IPS DF 4.7 (cell line): ENCODE measurements at regions not wholly inside any gene's neighbourhood (a gene's known extent, or its start where the extent isn't known, plus 50 kb on each side); places are given as distances from the start of the nearest gene placed in this dataset.
"Not testable (repeated sequence)": the region's sequence is repeated elsewhere in the genome, so short reads cannot be mapped to it uniquely, and the experiment has no call there.

Experiments used
- DNase-seq: peaks from one replicate; pipeline ENCODE4 v3.0.0-alpha.2; 2013; ENCODE audit warnings: low spot score; ENCODE audit errors: extremely low read depth

- no peak for DNase-seq
Observed at GRCh38 chr11:97854357-97854756, 1166.4 kb upstream of the CNTN5 start.

- no peak for DNase-seq
Observed at GRCh38 chr11:97854877-97855276, 1165.9 kb upstream of the CNTN5 start.

GRCh38 chr11:97856666-97857065 is 1164.1 kb upstream of the CNTN5 start:
- peak; percentile 49 for DNase-seq

- DNase-seq = no peak
Observed at GRCh38 chr11:97860237-97860636, 1160.5 kb upstream of the CNTN5 start.

GRCh38 chr11:97862021-97862420 is 1158.7 kb upstream of the CNTN5 start:
- no peak for DNase-seq

- no peak for DNase-seq
Observed at GRCh38 chr11:97865424-97866012, 1155.2 kb upstream of the CNTN5 start.

- DNase-seq = no peak
Observed at GRCh38 chr11:97871816-97872215, 1148.9 kb upstream of the CNTN5 start.

- DNase-seq = no peak
Observed at GRCh38 chr11:97880209-97880608, 1140.5 kb upstream of the CNTN5 start.

GRCh38 chr11:97883086-97883485 is 1137.7 kb upstream of the CNTN5 start:
- DNase-seq = no peak

- DNase-seq = no peak
Observed at GRCh38 chr11:97888641-97889040, 1132.1 kb upstream of the CNTN5 start.

- DNase-seq = no peak
Observed at GRCh38 chr11:97890466-97890865, 1130.3 kb upstream of the CNTN5 start.

GRCh38 chr11:97893612-97894011 is 1127.1 kb upstream of the CNTN5 start:
- no peak for DNase-seq

GRCh38 chr11:97894978-97895377 is 1125.8 kb upstream of the CNTN5 start:
- DNase-seq = no peak

- no peak for DNase-seq
Observed at GRCh38 chr11:97895572-97895971, 1125.2 kb upstream of the CNTN5 start.

- DNase-seq = no peak
Observed at GRCh38 chr11:97902828-97903227, 1117.9 kb upstream of the CNTN5 start.

GRCh38 chr11:97905101-97905500 is 1115.6 kb upstream of the CNTN5 start:
- DNase-seq = no peak

- no peak for DNase-seq
Observed at GRCh38 chr11:97905671-97906070, 1115.1 kb upstream of the CNTN5 start.

GRCh38 chr11:97908354-97908753 is 1112.4 kb upstream of the CNTN5 start:
- DNase-seq = no peak

- DNase-seq = no peak
Observed at GRCh38 chr11:97909614-97910399, 1110.9 kb upstream of the CNTN5 start.

- DNase-seq = no peak
Observed at GRCh38 chr11:97912629-97913028, 1108.1 kb upstream of the CNTN5 start.

- DNase-seq = not testable (repeated sequence)
Observed at GRCh38 chr11:97922933-97923332, 1097.8 kb upstream of the CNTN5 start.

GRCh38 chr11:97934572-97935208 is 1086.1 kb upstream of the CNTN5 start:
- no peak for DNase-seq

- DNase-seq = no peak
Observed at GRCh38 chr11:97937501-97937900, 1083.2 kb upstream of the CNTN5 start.
